Kidney tubule cell (primary cell): ENCODE measurements at regions not wholly inside any gene's neighbourhood (a gene's known extent, or its start where the extent isn't known, plus 50 kb on each side); places are given as distances from the start of the nearest gene placed in this dataset.
A peak's percentile ranks its signal among the peaks of the same experiment; 100 is the strongest.

Experiments
- DNase-seq: peaks from one replicate; pipeline ENCODE4 v3.0.0-alpha.2; 2018; ENCODE audit warnings: low spot score

GRCh38 chr16:49023050-49023449, 258.6 kb downstream of the CBLN1 start:
- DNase-seq = peak; percentile 84

DNA sequence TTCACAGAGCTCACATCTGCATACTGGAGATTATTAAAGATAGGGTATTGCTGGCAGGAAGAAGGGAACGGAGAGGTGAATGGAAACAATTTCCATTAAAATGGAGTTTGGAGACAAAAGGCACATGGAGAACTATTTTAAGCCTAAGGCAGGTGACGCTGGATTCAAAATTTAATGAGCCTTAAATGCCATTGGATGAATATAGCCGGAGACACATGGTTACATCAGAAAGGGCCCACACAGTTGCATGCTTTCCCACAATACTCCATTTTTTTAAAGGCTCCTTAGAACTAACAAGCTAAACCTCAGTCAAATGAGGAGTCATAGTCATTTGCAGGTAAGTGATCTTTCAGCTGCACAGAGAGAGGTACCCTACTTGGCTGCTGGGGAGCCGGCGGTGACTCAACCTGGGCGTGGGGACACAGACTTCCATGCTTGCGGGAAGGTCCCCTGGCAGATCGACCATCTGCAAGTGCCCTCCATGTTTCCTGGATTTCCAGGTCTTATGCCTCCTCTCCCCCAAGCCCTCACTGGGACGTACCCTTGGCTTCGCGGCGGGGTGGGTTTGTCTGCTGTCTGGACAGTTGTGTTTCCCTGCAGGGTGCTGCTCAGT, 259.2 kb downstream of the CBLN1 start:
- DNase-seq = peak; percentile 13

- DNase-seq = peak; percentile 74
Measured at GRCh38 chr16:49021136-49021535, 260.5 kb downstream of the CBLN1 start.

DNA sequence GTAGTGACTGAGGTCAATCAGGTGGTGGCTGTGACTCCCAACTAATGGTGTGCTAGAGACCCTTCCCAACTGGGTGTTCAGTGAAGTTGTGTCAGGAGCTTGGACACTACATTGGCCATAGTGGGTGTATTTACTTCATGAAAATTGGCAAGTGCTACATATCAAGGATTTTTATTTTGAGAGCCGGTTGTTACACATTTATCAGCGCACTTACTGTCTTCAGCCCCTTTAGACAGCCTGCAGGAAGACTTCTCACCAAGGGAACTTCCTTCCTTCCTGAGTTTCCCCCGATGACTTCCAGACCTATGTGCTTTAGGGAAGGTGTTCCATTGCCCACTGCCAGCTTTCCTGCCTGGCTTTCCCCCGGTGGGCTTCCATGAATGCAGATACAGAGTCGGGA, 261.2 kb downstream of the CBLN1 start:
- no peak for DNase-seq

GRCh38 chr16:49019831-49020230, 261.8 kb downstream of the CBLN1 start:
- peak; percentile 34 for DNase-seq

DNA sequence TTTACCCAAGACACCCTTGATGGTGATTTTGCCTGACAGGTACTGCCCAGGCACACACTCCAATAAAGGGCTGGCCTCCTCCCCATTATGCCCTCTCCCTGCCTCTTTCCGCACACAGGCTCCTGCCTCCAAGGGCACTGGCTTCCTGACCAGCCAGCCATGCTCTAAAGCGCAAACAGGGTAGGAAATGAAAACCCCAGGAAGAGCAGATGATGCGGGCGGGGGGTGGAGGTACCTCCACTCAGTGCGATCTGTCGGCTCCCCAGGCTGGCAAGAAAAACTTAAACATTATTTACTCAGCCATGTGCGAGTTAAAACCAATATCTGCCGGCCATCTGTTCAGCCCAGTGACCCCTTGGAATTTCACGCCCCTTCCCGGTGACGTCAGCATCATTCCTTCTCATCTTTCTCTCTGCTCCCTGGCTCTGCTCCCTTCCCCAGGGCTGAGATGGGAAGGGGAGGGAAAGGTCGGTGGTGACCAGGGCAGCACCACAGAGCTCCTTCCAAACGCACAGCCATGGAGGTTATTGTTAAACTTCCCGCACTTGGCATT, 262.5 kb downstream of the CBLN1 start:
- DNase-seq = peak; percentile 74

DNA sequence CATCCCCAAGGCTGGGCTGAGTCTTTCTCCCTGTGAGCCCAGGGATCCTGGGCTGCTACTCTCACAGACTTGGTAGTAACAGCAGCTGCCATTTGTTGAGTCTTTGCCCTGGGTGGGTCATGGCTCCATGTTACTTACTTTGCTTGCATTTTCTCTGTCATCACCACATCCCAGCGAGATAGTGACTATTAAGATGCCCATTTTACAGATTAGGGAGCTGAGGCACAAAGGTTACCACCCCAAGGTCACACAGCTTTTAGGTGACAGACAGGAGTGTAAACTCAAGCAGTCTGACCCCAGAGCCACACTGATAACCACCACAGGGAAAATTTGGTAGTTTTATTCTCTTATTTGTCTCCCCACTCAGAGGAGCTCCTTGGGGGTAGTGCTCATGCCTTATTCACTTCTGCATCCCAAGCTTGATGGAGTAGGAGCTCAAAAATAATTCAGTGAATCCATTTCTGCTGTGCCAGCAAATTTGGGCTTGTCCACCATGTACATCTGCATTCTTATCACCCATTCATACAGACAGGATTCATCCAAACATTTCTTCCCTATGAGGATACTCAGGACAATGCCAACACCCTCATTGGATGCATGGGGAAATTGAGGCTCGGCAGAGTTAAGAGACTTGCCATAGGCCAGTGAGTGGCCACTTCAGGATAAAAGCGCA, 263.2 kb downstream of the CBLN1 start:
- no peak for DNase-seq

DNA sequence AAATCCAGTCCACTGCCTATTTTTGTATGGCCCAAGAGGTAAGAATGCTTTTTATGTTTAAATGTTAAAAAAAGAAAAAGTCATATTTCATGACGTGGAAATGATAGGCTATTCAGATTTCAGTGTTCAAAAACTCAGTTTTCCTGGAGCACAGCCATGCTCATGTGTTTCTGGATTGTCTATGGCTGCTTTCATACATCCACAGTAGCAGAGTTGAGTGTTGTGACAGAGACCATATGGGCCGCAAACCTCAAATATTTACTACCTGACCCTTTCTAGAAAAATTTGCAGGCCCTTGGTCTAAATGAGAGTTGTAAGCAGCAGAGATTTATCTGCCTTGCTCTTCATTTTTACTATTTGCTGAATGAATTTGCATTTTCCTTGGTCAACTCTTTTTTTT, 264.1 kb downstream of the CBLN1 start:
- no peak for DNase-seq

- DNase-seq = no peak
Measured at GRCh38 chr16:49016461-49016860, 265.2 kb downstream of the CBLN1 start.

DNA sequence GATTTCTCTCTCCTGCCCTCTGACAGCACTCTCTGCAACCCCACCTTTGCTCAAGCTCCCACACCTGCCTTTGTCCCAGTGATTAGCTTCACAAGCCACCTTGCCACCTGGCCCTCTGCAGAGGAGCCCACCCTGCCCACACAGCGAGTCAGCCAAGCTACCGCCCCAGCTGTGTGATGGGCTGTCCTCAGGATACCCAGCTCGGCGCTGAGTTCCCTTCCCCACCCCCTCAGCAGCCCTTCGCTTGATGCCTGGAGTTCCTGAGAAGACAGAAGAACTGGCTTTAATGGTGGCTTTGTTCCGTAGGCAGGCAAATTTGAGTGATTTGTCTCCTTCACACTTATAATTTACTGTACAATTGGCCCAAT, 266.4 kb downstream of the CBLN1 start:
- DNase-seq = no peak

GRCh38 chr16:49014277-49015224, 267.1 kb downstream of the CBLN1 start:
- no peak for DNase-seq

- DNase-seq = no peak
Measured at GRCh38 chr16:49013727-49014080, 267.9 kb downstream of the CBLN1 start.

GRCh38 chr16:49012961-49013726, 268.5 kb downstream of the CBLN1 start:
- no peak for DNase-seq

DNA sequence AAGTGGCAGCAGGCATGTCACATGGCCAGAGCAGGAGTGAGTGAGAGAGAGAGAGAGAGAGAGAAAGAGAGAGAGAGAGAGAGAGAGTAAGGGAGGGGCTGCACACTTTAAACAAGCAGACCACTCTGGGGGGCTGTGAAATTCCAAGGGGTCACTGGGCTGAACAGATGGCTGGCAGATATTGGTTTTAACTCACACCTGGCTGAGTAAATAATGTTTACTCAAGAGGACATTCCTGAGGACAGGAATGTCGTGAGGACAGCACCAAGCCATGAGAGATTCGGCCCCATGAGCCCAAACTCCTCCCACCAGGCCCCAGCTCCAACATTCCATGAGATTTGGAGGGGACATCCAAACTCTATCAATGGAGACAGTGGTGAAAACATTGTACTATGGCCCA, 269.7 kb downstream of the CBLN1 start:
- peak; percentile 20 for DNase-seq

GRCh38 chr16:49010879-49011278, 270.8 kb downstream of the CBLN1 start:
- DNase-seq = no peak

DNA sequence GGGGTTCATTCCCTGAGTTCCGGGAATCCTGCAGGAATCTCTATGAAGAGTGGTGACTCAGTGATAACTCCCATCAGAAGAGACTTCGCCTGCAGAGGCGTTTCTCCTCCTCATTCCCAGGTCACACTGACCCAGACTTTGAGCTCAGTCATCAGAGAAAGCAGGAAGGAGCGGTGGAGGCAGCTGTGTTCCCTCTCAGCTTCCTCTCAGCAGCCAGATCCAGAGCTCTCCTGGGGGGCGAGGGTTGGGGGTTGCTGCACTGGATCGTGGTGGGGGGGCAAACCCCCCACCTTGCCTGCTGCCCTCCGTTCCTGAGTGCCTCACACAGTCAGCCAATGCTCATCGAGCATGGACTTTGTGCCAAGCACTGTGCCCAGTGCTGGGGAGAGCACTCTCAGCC, 271.2 kb downstream of the CBLN1 start:
- DNase-seq = no peak

DNA sequence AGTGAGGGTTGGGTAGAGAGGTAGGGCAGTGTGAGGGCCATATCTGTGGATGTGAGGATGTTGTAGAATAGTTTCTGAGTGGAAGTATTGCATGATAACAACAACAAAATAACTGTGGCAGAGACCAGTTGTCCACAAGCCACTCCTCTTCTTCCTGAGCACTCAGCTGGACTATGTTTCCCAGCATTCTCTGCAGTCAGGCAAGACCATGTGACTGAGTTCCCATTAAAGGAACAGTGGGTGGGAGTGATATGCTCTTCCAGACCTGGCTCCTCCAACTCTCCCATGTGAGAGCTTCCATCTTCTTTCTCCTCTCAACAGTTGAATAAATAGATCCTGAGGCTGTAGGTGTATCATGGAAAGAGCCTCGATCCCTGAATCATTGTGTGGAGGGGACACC, 272.4 kb downstream of the CBLN1 start:
- no peak for DNase-seq

- no peak for DNase-seq
Measured at GRCh38 chr16:49003992-49004391, 277.6 kb downstream of the CBLN1 start.

GRCh38 chr16:49003022-49003421, 278.6 kb downstream of the CBLN1 start:
- DNase-seq = peak; percentile 4

GRCh38 chr16:49000594-49000993, 281.0 kb downstream of the CBLN1 start:
- peak; percentile 5 for DNase-seq

GRCh38 chr16:48999508-48999907, 282.1 kb downstream of the CBLN1 start:
- DNase-seq = no peak

DNA sequence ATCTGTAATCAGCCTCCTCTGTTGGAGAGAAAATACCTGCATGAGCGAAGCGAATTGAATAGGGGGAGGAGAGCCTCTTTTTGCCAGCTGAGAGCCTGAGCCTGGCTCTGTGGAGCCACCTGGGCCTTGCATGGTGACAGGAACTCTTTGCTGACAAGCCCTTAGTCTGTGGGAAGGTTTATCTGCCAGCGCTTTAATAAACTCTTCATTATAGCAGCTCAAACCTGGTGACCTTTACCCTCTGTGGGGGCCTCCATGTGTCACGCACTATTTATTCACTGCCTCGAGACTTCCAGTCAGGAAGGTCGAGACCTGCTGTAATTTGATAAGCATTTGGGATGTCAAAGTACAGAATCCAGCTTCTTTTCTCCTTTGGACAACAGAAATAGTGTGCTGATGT, 282.6 kb downstream of the CBLN1 start:
- DNase-seq = no peak
